GM12865 (cell line): ENCODE measurements at regions not wholly inside any gene's neighbourhood (a gene's known extent, or its start where the extent isn't known, plus 50 kb on each side); places are given as distances from the start of the nearest gene placed in this dataset.

Experiments used
- DNase-seq: peaks from one replicate; pipeline ENCODE4 v3.0.0; 2010; ENCODE audit warnings: low read depth
- H3K4me3 ChIP-seq: 2 replicates; pipeline ENCODE4 v1.5.1; 2011; ENCODE audit warnings: mild to moderate bottlenecking, low read depth, low read length, control low read depth
- CTCF ChIP-seq: IDR thresholded peaks from 2 replicates; pipeline ENCODE4 v1.5.1; 2011; ENCODE audit warnings: low read length, control low read depth, low read depth, inconsistent platforms; ENCODE audit not compliant: insufficient read depth; ENCODE audit errors: missing control alignments

- no peak for DNase-seq
- TF ChIP-seq CTCF = no peak
- H3K4me3 ChIP-seq = no peak overlapping the region
These were observed 478.0 kb downstream of the RMST start for GRCh38 chr12:97940629-97941028.

- no peak for DNase-seq
- no peak overlapping the region for H3K4me3 ChIP-seq
- TF ChIP-seq CTCF = no peak
These were observed 479.2 kb downstream of the RMST start for GRCh38 chr12:97941686-97942354.

GRCh38 chr12:97943359-97943758, 480.8 kb downstream of the RMST start:
- TF ChIP-seq CTCF = no peak
- no peak overlapping the region for H3K4me3 ChIP-seq
- no peak for DNase-seq

GRCh38 chr12:97944576-97944975, 482.0 kb downstream of the RMST start:
- H3K4me3 ChIP-seq = no peak overlapping the region
- no peak for TF ChIP-seq CTCF
- no peak for DNase-seq

GRCh38 chr12:97946701-97947100, 484.1 kb downstream of the RMST start:
- no peak overlapping the region for H3K4me3 ChIP-seq
- no peak for DNase-seq
- no peak for TF ChIP-seq CTCF

- no peak for DNase-seq
- TF ChIP-seq CTCF = no peak
- H3K4me3 ChIP-seq = no peak overlapping the region
These were observed 486.0 kb downstream of the RMST start for GRCh38 chr12:97948591-97948990.

GRCh38 chr12:97951239-97951638, 488.6 kb downstream of the RMST start:
- no peak for TF ChIP-seq CTCF
- H3K4me3 ChIP-seq = no peak overlapping the region
- DNase-seq = no peak
